ENCODE measurements at regions not wholly inside any gene's neighbourhood (a gene's known extent, or its start where the extent isn't known, plus 50 kb on each side); places are given as distances from the start of the nearest gene placed in this dataset.
"Not testable (repeated sequence)": the region's sequence is repeated elsewhere in the genome, so short reads cannot be mapped to it uniquely, and the experiment has no call there.

DNA sequence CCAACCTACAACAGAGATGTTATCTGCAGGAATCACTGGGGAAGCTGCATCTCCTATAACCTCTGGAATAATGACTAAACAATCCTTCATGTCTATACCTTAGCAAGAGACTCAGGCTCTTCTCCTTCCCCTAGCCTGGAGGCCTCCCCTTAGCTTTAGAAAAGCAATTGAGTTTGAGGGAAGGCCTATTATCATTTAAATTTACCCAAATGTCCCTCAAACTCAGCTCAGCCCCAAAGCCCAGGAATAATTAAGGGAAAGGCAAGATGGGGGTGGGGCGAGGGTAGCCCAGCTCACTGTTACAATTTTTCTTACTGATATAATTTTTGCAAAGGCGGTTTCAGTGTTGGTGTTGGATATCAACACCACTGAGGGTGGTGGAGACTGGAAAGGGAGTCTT lies 151.4 kb upstream of the EEA1 start:
- no peak for ATAC-seq
- DNase-seq = no peak

DNA sequence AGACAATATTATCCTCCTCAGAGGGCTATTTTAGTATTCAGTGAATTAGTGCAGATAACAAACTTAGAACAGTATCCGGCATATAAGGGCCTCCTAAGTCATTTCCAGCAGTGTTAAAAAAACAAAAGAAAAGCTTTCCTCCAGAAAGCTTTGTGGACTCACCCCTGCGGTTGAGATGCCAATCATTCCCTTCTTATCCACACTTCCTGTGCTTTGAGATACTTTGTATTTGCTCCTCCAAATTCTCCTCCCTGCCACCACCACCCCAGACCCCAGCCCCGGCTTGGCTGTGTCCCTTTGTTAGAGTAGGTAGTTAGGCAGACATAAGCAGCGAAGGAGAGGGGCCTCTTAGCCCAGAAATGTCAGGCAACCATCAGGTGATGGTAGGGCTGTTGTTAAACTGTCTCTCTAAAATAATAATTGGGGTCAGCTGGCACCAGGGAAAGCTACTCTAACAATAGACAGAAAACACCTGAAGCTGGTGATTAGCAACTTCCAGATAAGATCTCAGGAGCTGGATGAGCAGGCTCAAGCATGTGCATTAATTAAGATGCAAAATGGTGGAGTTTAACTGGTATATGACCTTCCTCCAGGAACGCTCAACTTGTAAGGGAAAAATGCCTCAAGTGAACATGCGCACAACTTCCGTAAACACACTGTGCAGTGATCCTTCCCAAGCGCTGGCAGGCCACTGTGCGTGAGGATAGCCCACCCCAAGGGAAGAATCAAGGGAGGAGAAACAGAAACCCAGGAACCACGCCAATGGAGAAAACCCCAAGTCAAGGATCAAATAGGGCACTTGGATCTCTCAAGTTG lies 152.1 kb upstream of the EEA1 start:
- ATAC-seq (no peak), DNase-seq (no peak)

DNA sequence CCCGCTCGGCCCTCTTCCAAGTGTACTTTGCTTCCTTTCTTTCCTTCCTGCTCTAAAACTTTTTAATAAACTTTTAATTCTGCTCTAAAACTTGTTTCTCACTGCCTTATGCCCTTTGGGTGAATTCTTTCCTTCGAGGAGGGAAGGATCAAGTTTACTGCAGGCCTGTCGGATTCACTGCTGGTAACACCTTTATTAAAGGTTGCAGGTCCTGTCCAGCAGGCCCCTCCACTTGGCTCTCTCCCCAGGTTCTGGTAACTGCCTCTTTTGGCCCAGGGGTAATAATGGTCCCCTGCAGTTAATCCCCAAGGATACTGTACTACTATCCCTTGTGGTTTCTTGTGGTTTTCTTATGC lies 152.7 kb upstream of the EEA1 start:
- DNase-seq = no peak
- no peak for ATAC-seq

GRCh38 chr12:93085383-93086287 lies 156.5 kb upstream of the EEA1 start:
- DNase-seq (no peak), ATAC-seq (no peak)

DNA sequence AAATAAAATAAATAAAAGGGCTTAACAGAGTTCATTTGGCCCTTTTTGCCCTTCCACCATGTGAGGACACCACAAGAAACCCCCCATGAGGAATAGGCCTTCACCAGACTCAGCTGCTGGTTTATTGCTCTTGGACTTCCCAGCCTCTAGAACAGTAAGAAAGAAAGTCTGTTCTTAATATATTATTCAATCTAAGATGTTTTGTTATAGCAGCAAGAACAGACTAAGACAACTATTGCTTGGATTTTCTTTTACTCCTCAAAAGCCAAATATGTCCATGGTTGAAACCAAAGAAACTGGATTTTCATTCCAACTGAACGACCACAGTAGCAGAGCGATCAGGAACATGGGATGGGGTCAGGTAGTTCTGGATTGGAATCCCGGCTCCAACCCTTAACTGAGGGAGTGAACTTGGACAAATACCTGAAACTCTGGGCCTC lies 157.2 kb upstream of the EEA1 start:
- DNase-seq (no peak), ATAC-seq (no peak)

DNA sequence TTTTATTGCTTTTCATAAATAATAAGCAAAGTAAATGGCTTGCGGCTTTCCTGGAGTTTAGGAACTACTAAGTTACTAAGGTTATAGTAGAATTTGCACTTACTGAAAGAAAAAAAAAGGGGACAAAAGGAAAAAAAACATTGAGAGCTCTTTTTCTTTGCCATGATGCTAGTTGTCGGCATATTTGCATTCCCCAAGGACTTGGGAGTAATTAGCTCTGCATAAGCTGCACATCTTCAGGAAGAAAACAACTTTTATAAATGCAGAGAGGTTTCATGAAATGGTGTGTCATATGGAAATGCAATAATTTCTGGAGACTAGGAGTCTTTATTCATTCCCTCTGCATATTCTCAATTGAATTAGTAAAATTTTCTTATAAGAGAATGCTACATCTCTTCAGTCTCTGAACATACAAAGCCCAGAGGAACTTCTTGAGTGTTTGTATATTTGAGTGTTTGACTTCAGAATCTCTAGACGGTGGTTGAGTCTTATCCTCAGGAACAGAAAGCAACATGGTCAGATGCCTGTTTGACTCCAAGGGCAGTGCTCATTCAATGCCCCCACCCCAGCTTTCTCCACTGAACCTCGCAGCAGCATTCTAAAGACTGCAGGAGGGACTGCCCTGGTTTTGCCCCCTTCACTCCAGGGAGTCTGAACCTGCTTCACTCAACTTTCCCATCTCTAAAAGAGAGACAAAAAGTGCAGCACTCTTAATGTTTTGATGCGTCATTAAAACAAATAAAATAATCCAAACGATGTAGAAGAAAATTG lies 158.9 kb upstream of the EEA1 start:
- ATAC-seq (no peak), DNase-seq (no peak)

DNA sequence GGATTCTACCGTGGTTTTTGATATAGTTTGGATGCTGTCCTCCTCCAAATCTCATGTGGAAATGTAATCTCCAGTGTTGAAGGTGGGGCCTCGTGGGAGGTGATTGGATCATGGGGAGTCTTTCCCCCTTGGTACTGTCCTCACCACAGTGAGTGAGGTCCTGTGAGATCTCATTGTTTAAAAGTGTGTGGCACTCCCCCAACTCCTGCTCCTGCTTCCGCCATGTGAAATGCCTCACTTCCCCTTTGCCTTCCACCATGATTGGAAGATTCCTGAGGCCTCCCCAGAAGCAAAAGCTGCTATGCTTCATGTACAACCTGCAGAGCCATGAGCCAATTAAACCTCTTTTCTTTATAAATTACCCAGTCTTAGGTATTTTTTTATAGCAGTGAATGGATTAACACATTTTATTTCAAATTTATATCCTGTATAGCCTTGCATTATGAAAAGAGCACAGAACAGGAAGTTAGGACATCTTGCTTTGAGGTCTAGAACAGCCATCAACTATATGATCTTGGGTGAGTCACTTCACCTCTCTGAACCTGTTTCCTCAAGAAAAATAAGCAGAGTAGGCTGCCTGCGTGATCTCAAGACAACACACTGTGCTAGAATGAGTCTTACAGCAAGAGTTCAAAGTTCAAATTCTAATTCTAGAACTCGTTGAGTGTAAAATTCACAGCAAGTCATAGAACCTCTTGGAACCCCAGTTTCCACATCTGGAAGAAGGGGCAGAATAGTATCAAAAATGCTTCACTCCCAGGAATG lies 160.9 kb upstream of the EEA1 start:
- ATAC-seq (peak; percentile 94), DNase-seq (no peak)

- no peak for DNase-seq
- ATAC-seq = peak; percentile 68
Measured at GRCh38 chr12:93090731-93091172, 161.7 kb upstream of the EEA1 start.

GRCh38 chr12:93091886-93092648 lies 163.0 kb upstream of the EEA1 start:
- no peak for DNase-seq
- ATAC-seq = no peak

DNA sequence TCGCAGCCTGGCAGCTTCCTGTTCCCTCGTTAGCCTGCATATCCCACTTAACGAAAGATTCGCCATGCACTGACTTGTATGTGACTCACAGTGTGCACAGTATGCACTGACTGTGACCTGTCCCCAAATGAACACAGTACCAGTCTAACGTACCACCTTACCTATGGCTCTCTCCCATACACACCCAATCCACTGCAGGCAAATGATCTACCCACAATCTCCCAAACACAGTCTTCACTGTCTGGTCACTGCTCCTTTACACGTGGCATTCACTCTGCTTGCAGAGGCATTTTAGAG lies 163.5 kb upstream of the EEA1 start:
- DNase-seq = no peak
- no peak for ATAC-seq

DNA sequence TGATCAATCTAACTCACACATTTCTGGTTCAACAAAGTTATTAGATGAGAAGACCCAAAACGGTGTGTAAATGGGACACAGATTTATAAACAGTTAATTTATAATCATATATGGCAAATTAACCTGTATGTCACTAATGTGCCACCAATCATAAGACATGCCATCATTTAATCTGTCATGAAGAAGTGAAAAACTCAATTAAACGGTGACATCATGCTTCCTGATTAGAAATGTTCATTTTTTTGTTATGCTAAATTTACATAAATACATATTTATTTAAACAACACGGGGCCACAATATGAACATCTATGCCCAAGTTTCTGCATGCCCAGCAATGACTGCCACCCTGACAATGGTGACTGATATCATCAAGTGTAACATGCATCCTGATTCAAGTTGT lies 164.1 kb upstream of the EEA1 start:
- no peak for ATAC-seq
- no peak for DNase-seq

DNA sequence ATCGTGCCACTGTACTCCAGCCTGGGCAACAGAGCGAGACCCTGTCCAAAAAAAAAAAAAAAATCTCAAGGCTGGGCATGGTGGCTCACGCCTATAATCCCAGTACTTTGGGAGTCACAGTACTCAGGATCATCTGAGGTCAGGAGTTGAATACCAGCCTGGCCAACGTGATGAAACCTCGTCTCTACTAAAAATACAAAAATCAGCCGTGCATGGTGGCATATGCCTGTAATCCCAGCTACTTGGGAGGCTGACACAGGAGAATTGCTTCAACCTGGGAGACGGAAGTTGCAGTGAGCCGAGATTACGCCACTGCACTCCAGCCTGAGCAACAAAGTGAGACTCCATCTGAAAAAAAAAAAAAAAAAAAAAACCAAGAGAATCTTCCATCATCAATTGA lies 165.1 kb upstream of the EEA1 start:
- ATAC-seq, DNase-seq: not testable (repeated sequence)

DNA sequence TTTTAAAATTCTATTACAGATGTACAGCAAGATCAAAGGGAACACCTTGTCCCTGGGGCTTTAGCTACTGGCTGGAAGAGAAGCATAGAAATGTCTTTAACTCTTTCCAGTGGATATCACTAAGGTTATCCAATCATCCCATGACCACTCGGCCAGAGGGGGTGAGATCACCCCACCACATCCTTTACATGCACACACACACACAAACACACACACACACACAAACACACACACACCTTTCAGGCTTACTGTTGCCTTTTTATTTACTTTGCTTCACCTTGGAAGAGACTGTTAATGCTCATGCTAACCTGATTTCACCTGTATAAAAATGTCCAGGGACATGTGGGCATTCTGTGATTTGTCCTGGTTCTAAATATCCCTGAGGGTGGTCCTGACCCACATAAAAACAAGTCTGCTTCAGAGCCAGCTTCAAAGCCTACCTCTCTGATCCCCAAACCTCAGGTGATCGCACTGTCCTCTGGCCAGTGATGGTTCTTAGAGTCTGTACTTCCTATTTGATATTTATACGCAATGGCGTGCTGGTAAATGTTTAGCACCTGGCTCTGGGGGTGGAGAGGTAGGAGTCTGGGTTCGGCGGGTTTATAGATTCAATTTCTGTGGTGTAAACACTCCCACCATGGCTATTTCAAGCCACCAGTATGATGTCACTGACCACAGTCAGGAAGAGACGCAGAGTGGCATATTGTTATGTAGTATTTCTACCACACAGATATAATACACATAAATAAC lies 166.1 kb upstream of the EEA1 start:
- DNase-seq (peak; percentile 15), ATAC-seq (peak; percentile 60)

DNA sequence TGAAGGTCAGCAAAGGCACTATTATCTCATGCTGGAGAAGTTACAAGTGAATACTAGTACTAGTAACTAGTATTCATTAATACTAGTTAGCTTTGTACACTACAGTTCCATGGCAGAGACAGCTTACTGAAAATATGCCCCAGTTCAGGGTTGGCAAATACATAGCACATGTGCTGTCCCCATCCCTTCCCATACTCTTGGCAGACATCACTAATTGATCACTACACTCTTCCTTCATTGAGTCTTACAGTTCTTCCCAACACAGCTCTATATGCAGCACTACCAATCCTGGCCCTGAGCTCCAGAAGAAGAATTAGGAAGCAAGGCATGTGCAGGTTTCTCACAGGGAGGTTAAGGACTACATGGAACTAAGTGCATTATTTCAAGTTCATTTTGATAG lies 168.3 kb upstream of the EEA1 start:
- DNase-seq (no peak), ATAC-seq (no peak)

- ATAC-seq (peak; percentile 56), DNase-seq (peak; percentile 82)
Measured at GRCh38 chr12:93098077-93098476, 169.0 kb upstream of the EEA1 start.

DNA sequence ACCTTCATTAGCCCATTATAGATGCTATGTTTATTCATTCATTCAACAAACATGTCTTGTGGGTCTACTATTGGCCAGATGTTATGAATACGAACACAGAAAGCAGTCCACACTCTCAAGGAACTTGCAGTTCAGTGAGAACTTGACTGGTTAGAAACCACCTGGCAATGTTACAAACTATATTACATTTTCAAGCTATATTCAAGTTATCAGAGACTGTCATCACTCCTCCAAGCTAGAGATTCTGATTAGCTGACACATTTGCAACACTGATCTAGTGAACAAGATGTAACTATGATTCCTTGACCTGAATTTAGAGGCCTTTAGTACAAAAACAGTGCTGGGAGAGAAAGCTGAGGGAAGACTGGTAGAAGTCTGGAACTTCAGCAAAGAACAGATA lies 170.7 kb upstream of the EEA1 start:
- ATAC-seq (no peak), DNase-seq (no peak)

DNA sequence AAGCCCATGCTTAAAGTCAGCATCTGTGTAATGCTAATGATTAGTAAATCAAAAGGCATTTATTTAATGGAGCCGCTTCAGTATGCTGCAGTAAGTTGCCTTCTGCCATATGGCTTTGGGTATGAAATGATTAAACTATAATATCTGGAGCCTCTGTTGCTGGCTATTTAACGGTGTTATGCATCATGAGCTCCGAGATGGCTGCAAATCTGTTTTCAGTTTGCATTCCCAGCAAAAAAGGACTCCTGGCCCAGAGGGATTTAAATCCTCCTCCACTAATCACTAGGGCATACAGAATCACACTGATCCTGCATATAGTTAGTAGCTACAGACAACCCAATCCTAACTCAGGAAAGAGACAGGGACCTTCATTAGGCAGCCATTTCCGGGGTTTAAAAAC lies 171.5 kb upstream of the EEA1 start:
- ATAC-seq (no peak), DNase-seq (no peak)

DNA sequence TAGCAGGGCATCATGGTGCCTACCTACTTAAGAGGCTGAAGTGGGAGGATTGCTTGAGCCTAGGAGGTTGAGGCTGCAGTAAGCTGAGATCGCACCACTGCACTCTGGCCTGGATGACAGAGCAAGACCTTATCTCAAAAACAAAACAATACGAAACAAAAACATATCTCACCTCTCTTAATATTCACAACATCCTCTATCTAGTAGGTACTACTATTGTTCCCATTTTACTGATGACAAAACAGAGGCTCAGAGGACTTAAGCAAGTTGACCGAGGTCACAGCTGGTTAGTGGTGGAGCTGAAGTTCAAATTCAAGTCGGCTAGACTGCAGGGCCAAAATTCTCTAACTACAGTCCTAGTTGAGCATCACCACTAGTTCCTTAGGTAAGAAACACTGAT lies 172.3 kb upstream of the EEA1 start:
- DNase-seq = no peak
- ATAC-seq = no peak

DNA sequence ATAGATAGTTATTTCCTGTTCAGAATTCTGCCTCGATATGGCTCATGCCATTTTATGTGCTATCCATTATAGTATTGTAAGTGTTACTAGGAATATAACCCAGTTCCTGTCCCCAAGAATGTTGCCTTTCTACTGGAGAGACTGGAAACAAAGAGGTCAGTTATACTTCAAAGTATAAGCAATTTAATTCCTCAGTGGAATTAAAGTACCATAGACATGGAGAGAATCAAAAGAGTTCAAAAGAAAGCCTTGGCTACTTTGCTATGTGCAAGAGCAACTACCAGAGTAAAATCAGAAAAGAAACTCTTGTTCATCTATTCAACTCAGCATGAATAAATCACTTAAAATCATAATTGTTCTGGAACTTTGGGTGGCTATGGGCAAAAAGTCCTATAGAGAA lies 173.2 kb upstream of the EEA1 start:
- ATAC-seq = no peak
- DNase-seq = no peak

GRCh38 chr12:93102744-93103143 lies 173.6 kb upstream of the EEA1 start:
- no peak for ATAC-seq
- DNase-seq = no peak

- DNase-seq = no peak
- ATAC-seq = no peak
Measured at GRCh38 chr12:93103154-93103553, 174.1 kb upstream of the EEA1 start.

Data from stimulated activated naive CD8-positive, alpha-beta T cell treated with anti-CD3 and anti-CD28 coated beads, Interleukin-15, Interleukin-2, amounts not matched to agents 100 U/mL and 50 U/mL, for 24 hours (primary cell).